WTC11 (cell line): ENCODE measurements at regions not wholly inside any gene's neighbourhood (a gene's known extent, or its start where the extent isn't known, plus 50 kb on each side); places are given as distances from the start of the nearest gene placed in this dataset.
"Not testable (repeated sequence)": the region's sequence is repeated elsewhere in the genome, so short reads cannot be mapped to it uniquely, and the experiment has no call there.

Experiments used
- ATAC-seq: fragments of 200-7000 bp; cut with Tn5 transposase; 2 replicates; pipeline ENCODE4 v1.10.0; 2021; ENCODE audit warnings: mild to moderate bottlenecking, moderate library complexity
- CTCF ChIA-PET: fragments of 300-600 bp; sonication (Branson Sonifier 250); formaldehyde crosslinking; loops from one replicate; lab custom pipeline; 2021; ENCODE audit warnings: antibody characterized with exemption; lab: Charles Lee
- POLR2A ChIA-PET: fragments of 350-600 bp; sonication (Branson Sonifier 250); formaldehyde crosslinking; loops from one replicate; lab custom pipeline; 2021; ENCODE audit warnings: antibody characterized with exemption; lab: Charles Lee
- DNase-seq: peaks from one replicate; pipeline ENCODE4 v3.0.0; 2021; ENCODE audit warnings: low spot score
- H3K27ac Mint-ChIP-seq: 2 replicates; pipeline ENCODE4 v1.8.0; 2021; ENCODE audit warnings: mixed read lengths
- H3K27me3 Mint-ChIP-seq: 2 replicates; pipeline ENCODE4 v1.8.0; 2021; ENCODE audit warnings: low read depth, mild to moderate bottlenecking, moderate library complexity, mixed read lengths
- H3K36me3 Mint-ChIP-seq: 2 replicates; pipeline ENCODE4 v1.8.0; 2021; ENCODE audit warnings: mixed read lengths
- H3K4me1 Mint-ChIP-seq: 2 replicates; pipeline ENCODE4 v1.8.0; 2022; ENCODE audit warnings: mixed read lengths
- H3K4me3 Mint-ChIP-seq: 2 replicates; pipeline ENCODE4 v1.8.0; 2021; ENCODE audit warnings: mild to moderate bottlenecking, moderate library complexity, mixed read lengths
- H3K9me3 Mint-ChIP-seq: 2 replicates; pipeline ENCODE4 v1.8.0; 2021; ENCODE audit warnings: mixed read lengths
- AR ChIP-seq: fragments of 250-450 bp; sonication (Bioruptor Pico); IDR thresholded peaks from 2 replicates; pipeline ENCODE4 v1.9.0; 2021; ENCODE audit warnings: mild to moderate bottlenecking
- ATF1 ChIP-seq: sonication (generic); formaldehyde crosslinking; IDR thresholded peaks from 2 replicates; pipeline ENCODE4 v1.8.1; 2023; ENCODE audit warnings: mild to moderate bottlenecking, moderate library complexity, missing genetic modification reagents
- CBFB ChIP-seq: sonication (generic); formaldehyde crosslinking; IDR thresholded peaks from 2 replicates; pipeline ENCODE4 v1.8.1; 2022; ENCODE audit warnings: mild to moderate bottlenecking, low read depth, missing genetic modification reagents
- ESRRA ChIP-seq: sonication (generic); formaldehyde crosslinking; IDR thresholded peaks from 2 replicates; pipeline ENCODE4 v1.8.1; 2022; ENCODE audit warnings: mild to moderate bottlenecking, missing genetic modification reagents, borderline replicate concordance
- ETV6 ChIP-seq: sonication (generic); formaldehyde crosslinking; IDR thresholded peaks from 2 replicates; pipeline ENCODE4 v1.8.1; 2022; ENCODE audit warnings: mild to moderate bottlenecking, missing genetic modification reagents
- GABPB1 ChIP-seq: sonication (generic); formaldehyde crosslinking; IDR thresholded peaks from 2 replicates; pipeline ENCODE4 v1.8.1; 2023; ENCODE audit warnings: mild to moderate bottlenecking, missing genetic modification reagents
- IRF1 ChIP-seq: sonication (generic); formaldehyde crosslinking; IDR thresholded peaks from 2 replicates; pipeline ENCODE4 v1.8.0; 2023; ENCODE audit warnings: missing genetic modification reagents
- JUN ChIP-seq: sonication (generic); formaldehyde crosslinking; IDR thresholded peaks from 2 replicates; pipeline ENCODE4 v1.8.0; 2023; ENCODE audit warnings: mild to moderate bottlenecking, missing genetic modification reagents
- NFE2L1 ChIP-seq: sonication (generic); formaldehyde crosslinking; IDR thresholded peaks from 2 replicates; pipeline ENCODE4 v1.8.1; 2023; ENCODE audit warnings: missing genetic modification reagents
- NFYB ChIP-seq: sonication (generic); formaldehyde crosslinking; conservative IDR thresholded peaks from 2 replicates; pipeline ENCODE4 v1.8.0; 2022; ENCODE audit warnings: low read depth, missing genetic modification reagents
- RELA ChIP-seq: sonication (generic); formaldehyde crosslinking; IDR thresholded peaks from 2 replicates; pipeline ENCODE4 v1.8.1; 2022; ENCODE audit warnings: missing genetic modification reagents, mild to moderate bottlenecking, borderline replicate concordance
- SOX15 ChIP-seq: fragments of 250-450 bp; sonication (Bioruptor Pico); IDR thresholded peaks from 2 replicates; pipeline ENCODE4 v1.9.0; 2021; ENCODE audit warnings: mild to moderate bottlenecking
- SP1 ChIP-seq: sonication (generic); formaldehyde crosslinking; conservative IDR thresholded peaks from 2 replicates; pipeline ENCODE4 v1.8.1; 2022; ENCODE audit warnings: missing genetic modification reagents
- TCF7 ChIP-seq: sonication (generic); formaldehyde crosslinking; IDR thresholded peaks from 2 replicates; pipeline ENCODE4 v1.8.0; 2022; ENCODE audit warnings: mild to moderate bottlenecking, low read depth, missing genetic modification reagents, moderate library complexity
- TEAD1 ChIP-seq: sonication (generic); formaldehyde crosslinking; IDR thresholded peaks from 2 replicates; pipeline ENCODE4 v1.8.0; 2022; ENCODE audit warnings: mild to moderate bottlenecking, missing genetic modification reagents
- ZNF121 ChIP-seq: sonication (generic); formaldehyde crosslinking; IDR thresholded peaks from 2 replicates; pipeline ENCODE4 v1.8.0; 2023; ENCODE audit warnings: missing genetic modification reagents
- ZNF138 ChIP-seq: sonication (generic); formaldehyde crosslinking; conservative IDR thresholded peaks from 2 replicates; pipeline ENCODE4 v1.8.1; 2022; ENCODE audit warnings: mild to moderate bottlenecking, moderate library complexity, missing genetic modification reagents
- ZNF263 ChIP-seq: sonication (generic); formaldehyde crosslinking; IDR thresholded peaks from 2 replicates; pipeline ENCODE4 v1.8.1; 2022; ENCODE audit warnings: low read depth, mild to moderate bottlenecking, moderate library complexity, missing genetic modification reagents
- TF ChIP-seq, protein P1 (sequence below): sonication (generic); formaldehyde crosslinking; IDR thresholded peaks from 2 replicates; pipeline ENCODE4 v1.8.0; 2023; ENCODE audit warnings: mild to moderate bottlenecking, missing genetic modification reagents
- TF ChIP-seq, protein P2 (sequence below): sonication (generic); formaldehyde crosslinking; IDR thresholded peaks from 2 replicates; pipeline ENCODE4 v1.8.0; 2022; ENCODE audit warnings: mild to moderate bottlenecking, missing genetic modification reagents
- TF ChIP-seq, protein P3 (sequence below): sonication (generic); formaldehyde crosslinking; IDR thresholded peaks from 2 replicates; pipeline ENCODE4 v1.8.1; 2022; ENCODE audit warnings: missing genetic modification reagents, borderline replicate concordance

GRCh38 chr4:55280474-55280873, 65.6 kb upstream of the SRD5A3 start:
- DNase-seq, POLR2A ChIA-PET, H3K27me3 Mint-ChIP-seq, CTCF ChIA-PET: not testable (repeated sequence)
- Mint-ChIP-seq H3K4me1 (peaks cover 60% of the 10 kb centered on the region), H3K4me3 (peak overlapping the region; percentile 18), H3K27ac (peak overlapping the region; percentile 98), H3K36me3 (peaks cover 37% of the 10 kb centered on the region), H3K9me3 (peaks cover 38% of the 10 kb centered on the region)
- ATAC-seq, result peak; percentile 64
- TF ChIP-seq TEAD1 (CRISPR knock-in tag), result peak; percentile 73; the same call in 1 of the 2 replicates
- TF ChIP-seq NFE2L1 (CRISPR knock-in tag), result 0 out of 2 replicates have a peak, but pooled peaks have one; percentile 40

- peaks cover 58% of the 10 kb centered on the region for H3K4me1 Mint-ChIP-seq
Observed at GRCh38 chr4:55281118-55281683, 64.8 kb upstream of the SRD5A3 start.

DNA sequence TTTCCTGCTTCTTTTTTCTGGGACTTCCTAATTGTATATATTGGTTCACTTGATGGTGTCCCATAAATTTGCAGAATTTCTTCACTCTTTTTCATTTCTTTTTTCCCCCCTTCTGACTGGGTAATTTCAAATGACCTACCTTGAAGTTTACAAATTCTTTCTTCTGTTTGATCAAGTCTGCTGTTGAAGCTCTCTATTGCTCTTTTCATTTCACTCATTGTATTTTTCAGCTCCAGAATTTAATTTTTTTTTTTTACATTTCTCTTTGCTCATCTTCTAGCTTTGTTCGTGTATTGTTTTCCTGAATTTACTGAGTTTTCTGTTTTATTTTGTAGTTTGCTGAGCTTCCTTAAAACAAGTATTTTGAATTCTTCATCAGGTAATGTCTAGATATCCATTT, 61.7 kb upstream of the SRD5A3 start:
- peaks cover 38% of the 10 kb centered on the region for H3K36me3 Mint-ChIP-seq
- peaks cover 3% of the 10 kb centered on the region; the same call in 1 of the 2 replicates for H3K27me3 Mint-ChIP-seq
- ATAC-seq (no peak), DNase-seq (no peak)
- no peak overlapping the region for H3K27ac Mint-ChIP-seq
- POLR2A ChIA-PET, result no interaction called here
- H3K9me3 Mint-ChIP-seq, result peaks cover 36% of the 10 kb centered on the region
- no peak overlapping the region for H3K4me3 Mint-ChIP-seq
- TF ChIP-seq ZNF138 (CRISPR knock-in tag) (no peak), ZNF263 (no peak), RELA (CRISPR knock-in tag) (no peak), CBFB (CRISPR knock-in tag) (no peak), IRF1 (no peak), ETV6 (no peak), SP1 (no peak), GABPB1 (CRISPR knock-in tag) (no peak), TCF7 (CRISPR knock-in tag) (no peak)
- peaks cover 45% of the 10 kb centered on the region for H3K4me1 Mint-ChIP-seq
- CTCF ChIA-PET, result interaction anchor here (1.1 kb wide), 1 partner anchor 28 kb away, joined by 3 read pairs; no protein-coding TSS in a partner anchor

More at GRCh38 chr4:55281118-55281683, 64.8 kb upstream of the SRD5A3 start:
- CTCF ChIA-PET, ATAC-seq, H3K27me3 Mint-ChIP-seq, POLR2A ChIA-PET: not testable (repeated sequence)
- peak; percentile 42 for DNase-seq
- Mint-ChIP-seq H3K27ac (peak overlapping the region; percentile 98), H3K36me3 (peaks cover 43% of the 10 kb centered on the region), H3K9me3 (peaks cover 43% of the 10 kb centered on the region), H3K4me3 (peak overlapping the region; percentile 18)
- 0 out of 2 replicates have a peak, but pooled peaks have one; percentile 42 for TF ChIP-seq ETV6
- TF ChIP-seq, protein P1, sequence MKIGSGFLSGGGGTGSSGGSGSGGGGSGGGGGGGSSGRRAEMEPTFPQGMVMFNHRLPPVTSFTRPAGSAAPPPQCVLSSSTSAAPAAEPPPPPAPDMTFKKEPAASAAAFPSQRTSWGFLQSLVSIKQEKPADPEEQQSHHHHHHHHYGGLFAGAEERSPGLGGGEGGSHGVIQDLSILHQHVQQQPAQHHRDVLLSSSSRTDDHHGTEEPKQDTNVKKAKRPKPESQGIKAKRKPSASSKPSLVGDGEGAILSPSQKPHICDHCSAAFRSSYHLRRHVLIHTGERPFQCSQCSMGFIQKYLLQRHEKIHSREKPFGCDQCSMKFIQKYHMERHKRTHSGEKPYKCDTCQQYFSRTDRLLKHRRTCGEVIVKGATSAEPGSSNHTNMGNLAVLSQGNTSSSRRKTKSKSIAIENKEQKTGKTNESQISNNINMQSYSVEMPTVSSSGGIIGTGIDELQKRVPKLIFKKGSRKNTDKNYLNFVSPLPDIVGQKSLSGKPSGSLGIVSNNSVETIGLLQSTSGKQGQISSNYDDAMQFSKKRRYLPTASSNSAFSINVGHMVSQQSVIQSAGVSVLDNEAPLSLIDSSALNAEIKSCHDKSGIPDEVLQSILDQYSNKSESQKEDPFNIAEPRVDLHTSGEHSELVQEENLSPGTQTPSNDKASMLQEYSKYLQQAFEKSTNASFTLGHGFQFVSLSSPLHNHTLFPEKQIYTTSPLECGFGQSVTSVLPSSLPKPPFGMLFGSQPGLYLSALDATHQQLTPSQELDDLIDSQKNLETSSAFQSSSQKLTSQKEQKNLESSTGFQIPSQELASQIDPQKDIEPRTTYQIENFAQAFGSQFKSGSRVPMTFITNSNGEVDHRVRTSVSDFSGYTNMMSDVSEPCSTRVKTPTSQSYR (CRISPR knock-in tag), result 0 out of 2 replicates have a peak, but pooled peaks have one; percentile 61

DNA sequence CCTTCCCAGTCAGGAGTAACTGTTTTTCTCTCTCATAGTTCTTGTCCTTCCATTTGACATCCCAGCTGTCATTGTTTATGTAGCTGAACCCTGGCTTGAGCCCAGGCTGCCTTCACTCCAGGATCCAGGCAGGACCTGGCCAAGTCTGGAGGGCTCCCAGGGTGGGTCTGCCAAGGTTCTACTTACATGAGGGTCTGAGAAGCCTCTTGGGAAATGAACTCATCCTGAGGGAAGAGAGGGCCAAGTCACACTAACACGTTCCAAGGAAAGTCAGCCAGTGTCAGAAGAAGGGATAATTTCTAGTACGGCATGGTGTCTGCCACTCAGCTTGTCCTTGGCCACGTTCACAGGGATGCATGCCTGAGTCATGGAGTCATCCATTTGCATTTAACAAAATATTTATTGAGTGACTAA, 54.8 kb upstream of the SRD5A3 start:
- DNase-seq, result no peak
- ChIA-PET CTCF (interaction anchor here (0.6 to 1.1 kb wide), 2 partner anchors 56 to 320 kb away, joined by 3 read pairs; no protein-coding TSS in a partner anchor), POLR2A (no interaction called here)
- Mint-ChIP-seq H3K27ac (no peak overlapping the region), H3K27me3 (no peaks in the 10 kb centered on the region), H3K9me3 (no peaks in the 10 kb centered on the region), H3K4me1 (peaks cover 19% of the 10 kb centered on the region), H3K4me3 (no peak overlapping the region), H3K36me3 (no peaks in the 10 kb centered on the region)
- ATAC-seq, result no peak
- TF ChIP-seq ZNF121 (CRISPR knock-in tag) (no peak), JUN (CRISPR knock-in tag) (no peak), ESRRA (no peak), AR (no peak), NFYB (CRISPR knock-in tag) (no peak), ATF1 (CRISPR knock-in tag) (no peak), SOX15 (CRISPR knock-in tag) (no peak)
- TF ChIP-seq, protein P2, sequence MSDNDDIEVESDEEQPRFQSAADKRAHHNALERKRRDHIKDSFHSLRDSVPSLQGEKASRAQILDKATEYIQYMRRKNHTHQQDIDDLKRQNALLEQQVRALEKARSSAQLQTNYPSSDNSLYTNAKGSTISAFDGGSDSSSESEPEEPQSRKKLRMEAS (CRISPR knock-in tag), result no peak
- TF ChIP-seq, protein P3, sequence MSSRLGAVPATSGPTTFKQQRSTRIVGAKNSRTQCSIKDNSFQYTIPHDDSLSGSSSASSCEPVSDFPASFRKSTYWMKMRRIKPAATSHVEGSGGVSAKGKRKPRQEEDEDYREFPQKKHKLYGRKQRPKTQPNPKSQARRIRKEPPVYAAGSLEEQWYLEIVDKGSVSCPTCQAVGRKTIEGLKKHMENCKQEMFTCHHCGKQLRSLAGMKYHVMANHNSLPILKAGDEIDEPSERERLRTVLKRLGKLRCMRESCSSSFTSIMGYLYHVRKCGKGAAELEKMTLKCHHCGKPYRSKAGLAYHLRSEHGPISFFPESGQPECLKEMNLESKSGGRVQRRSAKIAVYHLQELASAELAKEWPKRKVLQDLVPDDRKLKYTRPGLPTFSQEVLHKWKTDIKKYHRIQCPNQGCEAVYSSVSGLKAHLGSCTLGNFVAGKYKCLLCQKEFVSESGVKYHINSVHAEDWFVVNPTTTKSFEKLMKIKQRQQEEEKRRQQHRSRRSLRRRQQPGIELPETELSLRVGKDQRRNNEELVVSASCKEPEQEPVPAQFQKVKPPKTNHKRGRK, result no peak
